Right renal cortex interstitium (tissue), 3 donors: ENCODE measurements at regions not wholly inside any gene's neighbourhood (a gene's known extent, or its start where the extent isn't known, plus 50 kb on each side); places are given as distances from the start of the nearest gene placed in this dataset.
"Not testable (repeated sequence)": the region's sequence is repeated elsewhere in the genome, so short reads cannot be mapped to it uniquely, and the experiment has no call there.

Experiments
- DNase-seq, 3 donors: peaks; one replicate each; pipeline ENCODE4 v3.0.0-alpha.2; 2013; ENCODE audit warnings: low read depth in 3 of 3, low spot score in 2 of 3

DNA sequence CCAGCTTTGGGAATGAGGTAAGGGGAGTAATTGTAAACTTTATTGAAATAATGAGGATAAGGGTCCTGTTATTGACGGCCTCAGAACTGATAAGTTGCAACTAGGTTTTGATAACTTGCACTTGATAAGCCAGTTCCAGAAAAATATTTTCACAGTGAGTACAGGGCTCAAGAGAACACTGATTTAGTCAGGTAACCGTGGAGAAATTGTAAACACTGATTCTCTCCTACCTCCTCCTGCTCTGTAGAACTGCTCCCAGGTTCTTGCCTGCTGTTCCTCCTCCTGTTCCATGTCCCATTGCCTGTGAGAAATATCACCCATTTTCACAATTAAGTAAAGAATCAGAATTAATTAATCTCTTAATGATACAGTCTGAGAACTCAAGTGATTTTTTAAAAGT, 55.0 kb upstream of the CXXC4 start:
- no peak for DNase-seq

DNA sequence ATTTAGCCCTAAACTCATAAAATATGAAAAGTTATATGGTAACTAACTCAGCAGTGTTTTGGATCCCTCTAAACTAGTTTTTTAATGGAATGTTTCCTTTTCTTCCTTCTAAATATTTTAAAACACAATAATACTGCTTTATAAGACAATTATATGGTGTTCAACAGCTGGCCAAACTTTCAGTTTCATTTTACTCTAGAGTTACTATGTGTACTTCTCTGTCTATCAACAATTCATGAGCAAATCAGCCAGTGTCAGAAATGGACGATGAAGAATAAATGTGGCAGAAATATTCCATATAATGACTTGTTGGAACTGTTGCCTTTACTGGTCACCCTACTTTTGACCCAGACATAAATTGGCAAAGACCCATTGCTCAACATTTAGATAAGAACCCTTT, 64.8 kb upstream of the CXXC4 start:
- no peak for DNase-seq

DNA sequence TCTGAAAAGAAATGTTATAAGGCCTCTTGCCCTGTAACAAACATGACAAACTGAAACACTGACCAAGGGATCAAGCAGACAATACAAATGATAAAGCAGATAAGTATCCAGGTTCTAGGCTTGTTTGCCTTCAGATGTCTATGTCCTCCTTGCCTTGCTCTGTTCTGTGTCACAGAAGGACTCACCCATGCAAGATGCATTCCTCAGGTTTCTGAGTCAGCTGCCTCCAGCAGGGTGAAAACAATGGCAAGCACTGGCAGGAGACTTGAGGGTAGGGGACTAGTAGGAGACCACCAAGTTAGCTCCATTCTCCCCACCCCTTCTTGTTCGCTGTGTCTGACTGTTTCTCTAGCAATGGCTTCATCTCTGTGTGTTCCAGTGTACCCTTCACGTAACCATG, 76.6 kb upstream of the CXXC4 start:
- DNase-seq, result no peak

- DNase-seq, result no peak
These were observed 79.7 kb upstream of the CXXC4 start for GRCh38 chr4:104574371-104574770.

- DNase-seq, result no peak
These were observed 80.6 kb upstream of the CXXC4 start for GRCh38 chr4:104575278-104575677.

DNA sequence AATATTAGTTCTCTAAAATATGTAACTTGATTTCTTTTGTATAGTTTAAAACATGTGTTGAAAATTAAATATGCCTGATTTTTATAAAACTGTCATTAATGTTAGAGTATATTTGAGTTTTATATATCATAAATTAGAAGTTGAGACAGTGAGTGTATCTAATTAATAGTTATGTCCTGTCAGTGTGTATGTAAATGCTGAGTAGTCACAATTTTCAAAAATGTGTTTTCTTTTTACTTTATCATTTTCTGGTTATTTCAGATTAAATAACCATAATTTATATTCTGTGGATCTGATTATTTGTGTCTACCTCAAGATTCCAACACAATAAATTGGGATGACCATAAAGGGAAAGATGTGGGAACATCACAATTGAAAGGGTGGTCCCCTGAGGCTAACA, 82.7 kb upstream of the CXXC4 start:
- DNase-seq, result no peak

DNA sequence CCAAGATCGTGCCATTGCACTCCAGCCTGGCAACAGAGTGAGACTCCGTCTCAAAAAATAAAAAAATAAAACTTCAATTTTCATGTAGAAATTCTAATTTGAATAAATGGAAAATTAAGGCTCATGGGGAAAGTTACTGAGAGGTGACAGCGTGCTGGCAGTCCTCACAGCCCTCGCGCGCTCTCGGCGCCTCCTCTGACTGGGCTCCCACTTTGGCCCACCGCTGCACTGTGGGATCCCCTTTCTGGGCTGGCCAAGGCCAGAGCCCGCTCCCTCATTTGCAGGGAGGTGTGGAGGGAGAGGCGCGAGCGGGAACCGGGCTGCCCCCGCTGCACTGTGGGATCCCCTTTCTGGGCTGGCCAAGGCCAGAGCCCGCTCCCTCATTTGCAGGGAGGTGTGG, 86.8 kb upstream of the CXXC4 start:
- not testable (repeated sequence) for DNase-seq

GRCh38 chr4:104582056-104582455, 87.4 kb upstream of the CXXC4 start:
- not testable (repeated sequence) for DNase-seq

DNA sequence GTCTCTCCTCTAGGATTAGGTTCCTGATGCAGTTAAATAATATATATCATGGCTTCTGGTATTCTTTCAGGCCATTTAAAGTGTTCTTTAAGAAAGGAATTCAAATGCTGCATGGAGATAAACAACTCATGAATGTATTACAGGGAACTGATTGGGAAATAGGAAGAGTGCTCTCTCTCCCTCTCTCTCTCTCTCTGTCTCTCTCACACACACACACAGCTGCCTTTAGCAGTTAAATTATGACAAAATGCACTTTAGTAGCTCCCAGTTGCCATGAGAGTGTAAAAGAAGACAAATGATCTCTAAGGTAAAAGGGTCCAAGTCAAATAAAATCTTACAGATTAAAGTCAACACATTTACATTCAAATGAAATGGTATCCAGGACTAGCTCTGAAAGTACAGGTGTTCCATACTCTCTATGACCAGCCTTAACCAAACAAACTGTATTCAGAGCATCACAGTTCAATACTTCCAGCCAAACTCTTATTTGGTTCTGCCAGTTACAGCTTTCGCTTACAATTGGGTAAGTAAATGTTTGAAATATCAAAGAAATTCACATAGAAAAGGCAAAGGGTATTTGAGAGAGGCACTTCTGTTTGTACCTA, 94.7 kb upstream of the CXXC4 start:
- DNase-seq, result no peak

- DNase-seq, result no peak
These were observed 96.8 kb upstream of the CXXC4 start for GRCh38 chr4:104591510-104591911.

DNA sequence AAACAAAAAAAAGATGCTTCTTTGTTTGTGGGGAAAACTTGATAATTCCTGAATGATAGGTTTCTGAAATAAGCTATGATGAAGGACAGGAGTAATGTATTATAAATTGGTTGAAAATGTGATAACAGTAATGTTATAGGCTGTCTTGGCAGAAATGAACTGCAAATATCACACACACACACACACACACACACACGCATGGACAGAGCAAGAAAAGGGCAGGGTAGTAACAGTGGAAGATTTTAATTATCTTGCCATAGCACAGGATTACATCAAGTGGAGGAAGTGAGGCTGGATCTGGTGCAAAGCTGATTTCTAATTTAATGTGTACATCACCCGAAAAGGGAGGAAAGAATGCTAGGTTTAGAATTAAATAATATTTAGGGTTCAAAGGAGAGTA, 97.5 kb upstream of the CXXC4 start:
- no peak for DNase-seq

DNA sequence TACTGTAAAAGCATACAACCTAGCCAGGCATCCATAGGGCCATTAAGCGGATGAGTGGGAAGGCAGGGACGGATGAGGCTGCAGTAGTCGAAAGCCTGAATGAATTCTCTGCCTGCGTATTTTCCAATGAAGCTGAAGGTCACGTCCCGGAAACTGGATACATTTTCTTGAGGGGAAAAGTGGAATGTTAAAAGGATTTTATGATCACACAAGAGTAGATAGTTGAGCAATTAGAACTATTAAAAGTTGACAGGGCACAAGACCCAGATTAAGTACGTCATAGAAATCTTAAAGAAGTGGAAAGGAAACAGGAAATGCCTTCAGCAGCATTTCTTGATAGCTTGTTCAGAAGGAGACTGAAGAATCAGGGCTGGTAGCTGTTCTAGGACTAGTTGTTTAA, 98.3 kb upstream of the CXXC4 start:
- peak in 1 of 3 donors; percentile 40 for DNase-seq

DNA sequence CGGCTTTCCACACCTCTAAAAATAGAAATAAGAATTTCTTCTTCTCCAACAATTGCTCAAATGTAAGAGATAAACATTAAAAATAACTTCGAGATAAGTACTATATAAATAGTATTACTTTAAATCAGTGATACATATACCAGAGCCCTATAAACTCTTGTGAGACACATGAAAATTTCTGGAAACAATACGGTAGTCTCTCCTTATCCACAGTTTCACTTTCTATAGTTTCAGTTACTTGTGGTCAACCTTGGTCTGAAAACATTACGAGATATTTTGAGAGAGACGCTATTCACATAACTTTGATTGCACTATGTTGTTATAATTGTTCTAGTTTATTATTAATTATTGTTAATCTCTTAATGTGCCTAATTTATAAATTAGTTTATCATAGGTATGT, 101.5 kb upstream of the CXXC4 start:
- no peak for DNase-seq

- DNase-seq, result no peak
These were observed 120.8 kb upstream of the CXXC4 start for GRCh38 chr4:104615496-104615895.

DNA sequence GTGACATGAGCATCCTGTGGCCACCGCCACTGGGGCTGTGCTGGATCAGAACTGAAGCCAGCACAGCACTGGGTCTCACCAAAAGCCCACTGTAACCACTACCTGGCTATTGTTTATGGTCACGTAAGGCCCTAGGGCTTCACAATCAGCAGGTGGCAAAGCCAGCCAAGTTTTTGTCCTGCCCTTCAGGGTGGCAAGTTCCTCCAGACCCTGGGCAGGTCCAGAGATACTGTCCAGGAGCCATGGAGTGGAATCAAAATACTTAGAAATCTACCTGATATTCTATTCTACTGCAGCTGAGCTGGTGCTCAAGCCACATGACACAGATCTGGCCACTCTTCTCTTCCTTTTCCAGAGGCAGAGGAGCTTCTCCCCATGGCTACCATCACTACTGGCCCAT, 121.2 kb upstream of the CXXC4 start:
- no peak for DNase-seq

- DNase-seq, result no peak
These were observed 121.7 kb upstream of the CXXC4 start for GRCh38 chr4:104616401-104616820.

DNA sequence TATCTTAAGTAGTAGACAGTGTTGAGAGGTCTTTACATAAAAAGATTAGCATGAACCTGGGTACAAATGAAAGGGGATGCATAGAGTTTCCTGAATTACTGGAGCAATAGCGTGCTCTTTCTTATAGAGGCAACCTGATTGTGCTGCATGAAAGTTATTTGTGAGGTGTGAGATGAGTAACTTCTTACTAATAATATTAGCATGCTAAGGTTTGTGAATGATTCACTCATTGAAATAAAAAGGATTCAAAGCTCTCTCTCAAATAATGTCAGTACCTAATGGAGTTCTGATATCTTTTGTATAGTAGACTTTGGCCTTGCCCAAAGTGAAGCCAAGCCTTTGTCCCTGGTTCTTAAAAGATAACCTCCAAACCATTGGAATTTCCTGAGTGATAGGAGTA, 131.0 kb upstream of the CXXC4 start:
- no peak for DNase-seq

DNA sequence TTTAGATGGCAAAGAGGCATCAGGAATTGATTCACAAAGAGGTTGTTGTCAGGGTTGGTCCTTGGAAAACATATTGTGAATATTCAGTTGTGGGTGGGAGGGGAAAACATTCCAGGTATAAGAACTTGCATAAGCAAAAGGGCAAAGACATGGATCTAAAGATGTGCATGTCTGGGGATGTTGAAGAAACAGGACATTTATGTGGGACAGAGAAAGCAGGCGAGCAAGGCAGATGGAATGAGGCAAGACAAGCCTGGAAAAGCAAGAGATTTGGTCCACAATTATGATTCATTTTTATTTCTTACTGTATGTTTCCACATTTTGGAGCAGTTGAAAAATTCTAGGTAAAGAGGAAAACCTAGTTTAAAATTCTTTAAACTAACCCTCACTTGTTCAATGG, 134.9 kb upstream of the CXXC4 start:
- no peak for DNase-seq

GRCh38 chr4:104630272-104630671, 135.6 kb upstream of the CXXC4 start:
- DNase-seq, result no peak

GRCh38 chr4:104631000-104631399, 136.3 kb upstream of the CXXC4 start:
- DNase-seq, result no peak

DNA sequence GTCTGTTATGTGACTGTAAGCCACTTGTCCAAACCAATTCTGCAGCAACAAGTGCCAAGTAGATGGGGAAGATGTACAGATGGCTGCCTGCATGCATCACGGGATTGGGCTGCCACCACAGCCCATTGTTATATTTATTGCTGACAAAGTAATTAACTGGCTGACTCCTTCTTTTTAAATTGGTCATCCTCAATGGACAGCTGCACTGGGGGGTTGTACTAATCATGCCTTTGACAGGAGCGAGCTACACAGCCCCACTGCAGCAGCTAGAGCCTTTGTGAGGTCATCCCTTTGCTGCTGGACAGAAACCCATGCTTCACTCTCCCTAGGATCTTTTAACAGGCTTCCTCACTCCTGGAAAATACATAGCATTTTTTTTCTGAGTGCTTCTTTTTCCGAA, 146.7 kb upstream of the CXXC4 start:
- no peak for DNase-seq

DNA sequence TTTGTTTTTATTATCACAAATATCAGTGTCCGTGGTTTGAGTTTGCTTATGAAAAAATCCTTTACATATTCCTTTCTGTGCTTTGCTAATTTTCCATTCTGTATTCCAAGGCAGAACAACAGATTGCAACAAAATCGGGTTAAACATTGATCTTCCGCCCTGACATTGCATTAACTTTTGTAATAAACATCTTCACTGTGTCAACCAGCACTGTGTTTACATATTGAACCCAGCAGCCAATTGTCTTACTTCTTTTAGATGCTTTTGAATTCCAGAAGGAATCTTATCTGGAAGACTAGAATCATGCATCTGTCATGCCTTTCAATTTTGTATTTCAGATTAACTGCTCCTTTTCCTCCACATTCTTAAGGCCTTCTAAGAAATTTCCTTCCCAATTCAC, 147.8 kb upstream of the CXXC4 start:
- DNase-seq, result no peak

DNA sequence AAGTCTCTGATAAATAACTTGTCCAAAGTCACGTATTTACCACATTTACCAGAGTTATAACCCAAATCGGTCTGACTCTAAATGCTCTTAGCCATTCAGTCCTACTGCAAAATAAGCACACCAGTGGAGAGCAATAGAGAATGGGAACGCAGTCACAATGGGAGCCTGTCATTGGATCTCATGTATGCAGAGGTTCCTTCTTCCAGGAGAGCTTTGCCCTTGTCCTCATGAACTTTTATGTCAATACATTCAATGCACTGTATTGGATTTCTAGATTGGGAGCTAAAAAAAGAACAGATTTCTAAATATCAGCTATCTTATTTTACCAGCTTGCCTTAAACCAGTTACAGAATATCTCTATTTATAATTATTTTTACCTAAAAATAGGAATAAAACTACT, 149.1 kb upstream of the CXXC4 start:
- no peak for DNase-seq
